Pancreas (tissue), 10 donors: ENCODE measurements at regions not wholly inside any gene's neighbourhood (a gene's known extent, or its start where the extent isn't known, plus 50 kb on each side); places are given as distances from the start of the nearest gene placed in this dataset.

Experiments used
- ATAC-seq, 4 donors: fragments of 200-7000 bp; cut with Tn5 transposase; one replicate each; pipeline versions ENCODE4 v1.8.0 to v1.9.1; 2020; ENCODE audit warnings: mild to moderate bottlenecking in 4 of 4, moderate library complexity in 4 of 4
- DNase-seq, 6 donors: peaks; one replicate each; pipeline ENCODE4 v3.0.0-alpha.2; 2020
- FAIRE-seq: peaks from 2 replicates; lab custom pipeline; 2012; peaks lifted over from hg19 to GRCh38; lab: Jason Lieb, UNC
- H3K27ac ChIP-seq, 4 donors: fragments of 200-600 bp; sonication (generic); 1 replicate in 3 of 4; 2 replicates in 1 of 4; pipeline versions ENCODE4 v1.5.0 to v1.8.0; 2020
- H3K27me3 ChIP-seq, 4 donors: fragments of 200-600 bp; one replicate each; pipeline ENCODE4 v1.8.0; 2021
- H3K36me3 ChIP-seq, 3 donors: fragments of 200-600 bp; sonication (generic) in 1 of 3; one replicate each; pipeline versions ENCODE4 v1.5.0 to v1.8.0; 2020 to 2021
- H3K4me1 ChIP-seq, 3 donors: fragments of 200-600 bp; one replicate each; pipeline ENCODE4 v1.8.0; 2021
- H3K4me3 ChIP-seq, 4 donors: fragments of 200-600 bp; sonication (generic) in 2 of 4; one replicate each; pipeline versions ENCODE4 v1.5.0 to v1.8.0; 2020 to 2021
- H3K9me3 ChIP-seq, 4 donors: fragments of 200-600 bp; one replicate each; pipeline ENCODE4 v1.8.0; 2021
- CTCF ChIP-seq, 4 donors: fragments of 200-600 bp; sonication (generic) in 3 of 4; IDR thresholded peaks; one replicate each; pipeline versions ENCODE4 v1.5.0 to v1.8.0; 2021; ENCODE audit warnings: antibody characterized with exemption in 4 of 4
- WGBS, 2 donors: extraction: QIAGEN DNeasy Blood & Tissue Kit; methylation state at CpG; one replicate each; pipeline ENCODE4 v1.1.7; 2013; 5-methylcytosine and 5-hydroxymethylcytosine counted together
- intact Hi-C, 3 donors: fragments of 100-400 bp; cut with DNase I; formaldehyde crosslinking; loops; one replicate each; pipeline versions ENCODE4 v1.11.1 to v1.14.2; 2022
- donor health status: healthy with polysubstance abuse.
- donor health status: DM: no; HTN: no; CAD: no; lungs with moderate emphysema.
- donor health status: DM: no; HTN: no; CAD: no.
- donor health status: control.
- donor health status: control.
- donor health status: Bipolar disorder and iron deficiency.
- donor health status: DM: yes; HTN: yes; CAD: no.
- donor health status: DM: no; HTN: no; CAD: no.
- donor health status: DM: no; HTN: no; CAD: no.
- donor health status: DM: yes; HTN: yes; CAD: no.

DNA sequence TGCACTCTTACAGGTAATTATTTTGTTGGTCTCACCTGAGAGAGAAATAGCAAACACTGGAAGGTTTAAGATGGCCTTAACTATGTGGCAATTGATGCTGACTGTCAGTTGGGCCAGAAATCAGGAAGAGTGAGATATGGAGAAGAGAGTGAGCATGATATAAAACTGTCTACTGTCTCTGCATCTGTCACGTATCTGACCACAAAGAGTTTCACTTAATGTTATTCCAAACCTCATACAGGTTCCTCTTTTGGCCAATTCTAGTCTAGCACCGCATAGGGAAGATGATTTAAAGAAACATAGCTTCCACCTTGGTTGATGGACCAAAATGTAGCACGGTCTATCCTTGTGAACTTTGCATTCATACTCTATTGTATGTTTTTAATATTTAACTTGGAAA lies 381.0 kb upstream of the BOD1L1 start:
- Histone ChIP-seq H3K9me3 (no peaks in the 10 kb centered on the region), H3K27me3 (no peaks in the 10 kb centered on the region), H3K27ac (no peak overlapping the region), H3K36me3 (no peaks in the 10 kb centered on the region), H3K4me3 (no peak overlapping the region), H3K4me1 (no peaks in the 10 kb centered on the region)
- TF ChIP-seq CTCF (IDR thresholded peaks at IDR 0.05) = no peak
- no peak for FAIRE-seq
- no peak for DNase-seq
- ATAC-seq = no peak
- 75 to 80% methylated on average over 3 of the region's 3 CpGs for WGBS, 2 donors
- intact Hi-C loops = no loop called here

- no peak for ATAC-seq
Measured at GRCh38 chr4:14018191-14018853, 390.8 kb upstream of the BOD1L1 start.

DNA sequence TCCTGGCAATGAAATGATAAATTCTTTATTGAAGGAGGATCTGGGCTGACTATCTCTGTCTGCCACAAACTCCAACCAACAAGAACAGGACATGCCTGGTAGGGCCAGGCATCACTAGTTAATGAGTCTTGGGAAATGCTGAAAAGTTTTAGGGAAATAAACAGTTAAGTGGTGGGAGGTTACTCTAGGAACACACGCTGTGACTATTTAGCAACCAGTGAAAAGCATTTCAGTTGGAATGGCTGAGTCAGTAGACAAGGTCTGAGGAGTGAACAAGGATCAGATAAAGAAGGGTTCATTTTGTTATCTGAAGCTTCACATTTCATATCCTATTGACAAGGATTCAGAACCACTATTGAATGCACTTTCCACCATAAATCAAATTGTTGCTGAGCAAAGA lies 394.9 kb upstream of the BOD1L1 start:
- FAIRE-seq (no peak), ATAC-seq (no peak), DNase-seq (no peak)
- intact Hi-C loops = no loop called here
- Histone ChIP-seq H3K27me3 (no peaks in the 10 kb centered on the region), H3K36me3 (no peaks in the 10 kb centered on the region), H3K4me3 (no peak overlapping the region), H3K4me1 (no peaks in the 10 kb centered on the region), H3K27ac (no peak overlapping the region), H3K9me3 (no peaks in the 10 kb centered on the region)
- no peak for TF ChIP-seq CTCF (IDR thresholded peaks at IDR 0.05)
- WGBS, 2 donors = 68 to 74% methylated on average over 1 of the region's 1 CpG

More at GRCh38 chr4:14018191-14018853, 390.8 kb upstream of the BOD1L1 start:
- no peaks in the 10 kb centered on the region for H3K4me1 ChIP-seq
- no peak overlapping the region for H3K27ac ChIP-seq
- FAIRE-seq (no peak), DNase-seq (no peak)
- no peak for TF ChIP-seq CTCF (IDR thresholded peaks at IDR 0.05)
- no peaks in the 10 kb centered on the region for H3K27me3 ChIP-seq
- intact Hi-C loops = no loop called here
- no peaks in the 10 kb centered on the region for H3K9me3 ChIP-seq
- WGBS, 2 donors = 59 to 64% methylated on average over 5 of the region's 5 CpGs
- no peak overlapping the region for H3K4me3 ChIP-seq
- H3K36me3 ChIP-seq = no peaks in the 10 kb centered on the region

- Histone ChIP-seq H3K4me1 (no peaks in the 10 kb centered on the region), H3K9me3 (no peaks in the 10 kb centered on the region), H3K4me3 (no peak overlapping the region), H3K27ac (no peak overlapping the region), H3K27me3 (no peaks in the 10 kb centered on the region), H3K36me3 (no peaks in the 10 kb centered on the region)
- ATAC-seq = no peak
- intact Hi-C loops = no loop called here
- 89 to 94% methylated on average over 3 of the region's 3 CpGs for WGBS, 2 donors
- no peak for TF ChIP-seq CTCF (IDR thresholded peaks at IDR 0.05)
- no peak for FAIRE-seq
- no peak for DNase-seq
Measured at GRCh38 chr4:14023036-14023435, 395.5 kb upstream of the BOD1L1 start.

- H3K9me3 ChIP-seq = no peaks in the 10 kb centered on the region
- no peak for ATAC-seq
- TF ChIP-seq CTCF (IDR thresholded peaks at IDR 0.05) = no peak
- no peak overlapping the region for H3K4me3 ChIP-seq
- FAIRE-seq = no peak
- WGBS, 2 donors = 78 to 97% methylated on average over 1 of the region's 1 CpG
- no peaks in the 10 kb centered on the region for H3K4me1 ChIP-seq
- DNase-seq = no peak
- H3K27ac ChIP-seq = no peak overlapping the region
- no peaks in the 10 kb centered on the region for H3K36me3 ChIP-seq
- no peaks in the 10 kb centered on the region for H3K27me3 ChIP-seq
- intact Hi-C loops = no loop called here
Measured at GRCh38 chr4:14023896-14024295, 396.4 kb upstream of the BOD1L1 start.
